WTC11 (cell line): ENCODE measurements at regions not wholly inside any gene's neighbourhood (a gene's known extent, or its start where the extent isn't known, plus 50 kb on each side); places are given as distances from the start of the nearest gene placed in this dataset.

Experiments used
- ATAC-seq: fragments of 200-7000 bp; cut with Tn5 transposase; 2 replicates; pipeline ENCODE4 v1.10.0; 2021; ENCODE audit warnings: mild to moderate bottlenecking, moderate library complexity
- CTCF ChIA-PET: fragments of 300-600 bp; sonication (Branson Sonifier 250); formaldehyde crosslinking; loops from one replicate; lab custom pipeline; 2021; ENCODE audit warnings: antibody characterized with exemption; lab: Charles Lee
- POLR2A ChIA-PET: fragments of 350-600 bp; sonication (Branson Sonifier 250); formaldehyde crosslinking; loops from one replicate; lab custom pipeline; 2021; ENCODE audit warnings: antibody characterized with exemption; lab: Charles Lee
- DNase-seq: peaks from one replicate; pipeline ENCODE4 v3.0.0; 2021; ENCODE audit warnings: low spot score
- H3K27ac Mint-ChIP-seq: 2 replicates; pipeline ENCODE4 v1.8.0; 2021; ENCODE audit warnings: mixed read lengths
- H3K27me3 Mint-ChIP-seq: 2 replicates; pipeline ENCODE4 v1.8.0; 2021; ENCODE audit warnings: low read depth, mild to moderate bottlenecking, moderate library complexity, mixed read lengths
- H3K36me3 Mint-ChIP-seq: 2 replicates; pipeline ENCODE4 v1.8.0; 2021; ENCODE audit warnings: mixed read lengths
- H3K4me1 Mint-ChIP-seq: 2 replicates; pipeline ENCODE4 v1.8.0; 2022; ENCODE audit warnings: mixed read lengths
- H3K4me3 Mint-ChIP-seq: 2 replicates; pipeline ENCODE4 v1.8.0; 2021; ENCODE audit warnings: mild to moderate bottlenecking, moderate library complexity, mixed read lengths
- H3K9me3 Mint-ChIP-seq: 2 replicates; pipeline ENCODE4 v1.8.0; 2021; ENCODE audit warnings: mixed read lengths
- ARID4B ChIP-seq: sonication (generic); formaldehyde crosslinking; IDR thresholded peaks from 2 replicates; pipeline ENCODE4 v1.8.0; 2023; ENCODE audit warnings: missing genetic modification reagents, mild to moderate bottlenecking, borderline replicate concordance
- CBFB ChIP-seq: sonication (generic); formaldehyde crosslinking; IDR thresholded peaks from 2 replicates; pipeline ENCODE4 v1.8.1; 2022; ENCODE audit warnings: mild to moderate bottlenecking, low read depth, missing genetic modification reagents
- CREB1 ChIP-seq: sonication (generic); formaldehyde crosslinking; IDR thresholded peaks from 2 replicates; pipeline ENCODE4 v1.8.0; 2023; ENCODE audit warnings: mild to moderate bottlenecking, missing genetic modification reagents
- ELF4 ChIP-seq: sonication (generic); formaldehyde crosslinking; IDR thresholded peaks from 2 replicates; pipeline ENCODE4 v1.8.1; 2022; ENCODE audit warnings: low read depth, mild to moderate bottlenecking, moderate library complexity, missing genetic modification reagents
- EMX1 ChIP-seq: fragments of 250-450 bp; sonication (Bioruptor Pico); IDR thresholded peaks from 2 replicates; pipeline ENCODE4 v1.8.0; 2021; ENCODE audit warnings: mild to moderate bottlenecking
- HMGA2 ChIP-seq: fragments of 250-450 bp; sonication (Bioruptor Pico); IDR thresholded peaks from 2 replicates; pipeline ENCODE4 v1.4.0; 2021; ENCODE audit warnings: mild to moderate bottlenecking, moderate library complexity
- JAZF1 ChIP-seq: fragments of 250-450 bp; sonication (Bioruptor Pico); IDR thresholded peaks from 2 replicates; pipeline ENCODE4 v1.9.0; 2021; ENCODE audit warnings: moderate library complexity, mild to moderate bottlenecking, inconsistent platforms
- NR3C1 ChIP-seq: sonication (generic); formaldehyde crosslinking; conservative IDR thresholded peaks from 2 replicates; pipeline ENCODE4 v1.8.1; 2023; ENCODE audit warnings: low read depth, mild to moderate bottlenecking, missing genetic modification reagents
- RELA ChIP-seq: sonication (generic); formaldehyde crosslinking; IDR thresholded peaks from 2 replicates; pipeline ENCODE4 v1.8.1; 2022; ENCODE audit warnings: missing genetic modification reagents, mild to moderate bottlenecking, borderline replicate concordance
- ZNF121 ChIP-seq: sonication (generic); formaldehyde crosslinking; IDR thresholded peaks from 2 replicates; pipeline ENCODE4 v1.8.0; 2023; ENCODE audit warnings: missing genetic modification reagents
- ZNF396 ChIP-seq: fragments of 250-450 bp; sonication (Bioruptor Pico); IDR thresholded peaks from 2 replicates; pipeline ENCODE4 v1.8.0; 2021; ENCODE audit warnings: mild to moderate bottlenecking, moderate library complexity, borderline replicate concordance
- TF ChIP-seq, protein P1 (sequence below): fragments of 250-450 bp; sonication (Bioruptor Pico); IDR thresholded peaks from 2 replicates; pipeline ENCODE4 v1.9.0; 2021; ENCODE audit warnings: mild to moderate bottlenecking, borderline replicate concordance
- TF ChIP-seq, protein P2 (sequence below): sonication (generic); formaldehyde crosslinking; IDR thresholded peaks from 2 replicates; pipeline ENCODE4 v1.8.1; 2023; ENCODE audit warnings: mild to moderate bottlenecking, missing genetic modification reagents, borderline replicate concordance

- H3K4me3 Mint-ChIP-seq, result no peak overlapping the region
- no peaks in the 10 kb centered on the region for H3K9me3 Mint-ChIP-seq
- POLR2A ChIA-PET, result no interaction called here
- CTCF ChIA-PET, result no interaction called here
- no peaks in the 10 kb centered on the region for H3K27me3 Mint-ChIP-seq
- no peak for DNase-seq
- no peaks in the 10 kb centered on the region for H3K36me3 Mint-ChIP-seq
- no peak overlapping the region for H3K27ac Mint-ChIP-seq
- no peak for ATAC-seq
- TF ChIP-seq EMX1 (CRISPR knock-in tag) (no peak), HMGA2 (CRISPR knock-in tag) (no peak), ZNF121 (CRISPR knock-in tag) (no peak), ZNF396 (CRISPR knock-in tag) (no peak), ELF4 (CRISPR knock-in tag) (no peak)
- TF ChIP-seq, protein P1, sequence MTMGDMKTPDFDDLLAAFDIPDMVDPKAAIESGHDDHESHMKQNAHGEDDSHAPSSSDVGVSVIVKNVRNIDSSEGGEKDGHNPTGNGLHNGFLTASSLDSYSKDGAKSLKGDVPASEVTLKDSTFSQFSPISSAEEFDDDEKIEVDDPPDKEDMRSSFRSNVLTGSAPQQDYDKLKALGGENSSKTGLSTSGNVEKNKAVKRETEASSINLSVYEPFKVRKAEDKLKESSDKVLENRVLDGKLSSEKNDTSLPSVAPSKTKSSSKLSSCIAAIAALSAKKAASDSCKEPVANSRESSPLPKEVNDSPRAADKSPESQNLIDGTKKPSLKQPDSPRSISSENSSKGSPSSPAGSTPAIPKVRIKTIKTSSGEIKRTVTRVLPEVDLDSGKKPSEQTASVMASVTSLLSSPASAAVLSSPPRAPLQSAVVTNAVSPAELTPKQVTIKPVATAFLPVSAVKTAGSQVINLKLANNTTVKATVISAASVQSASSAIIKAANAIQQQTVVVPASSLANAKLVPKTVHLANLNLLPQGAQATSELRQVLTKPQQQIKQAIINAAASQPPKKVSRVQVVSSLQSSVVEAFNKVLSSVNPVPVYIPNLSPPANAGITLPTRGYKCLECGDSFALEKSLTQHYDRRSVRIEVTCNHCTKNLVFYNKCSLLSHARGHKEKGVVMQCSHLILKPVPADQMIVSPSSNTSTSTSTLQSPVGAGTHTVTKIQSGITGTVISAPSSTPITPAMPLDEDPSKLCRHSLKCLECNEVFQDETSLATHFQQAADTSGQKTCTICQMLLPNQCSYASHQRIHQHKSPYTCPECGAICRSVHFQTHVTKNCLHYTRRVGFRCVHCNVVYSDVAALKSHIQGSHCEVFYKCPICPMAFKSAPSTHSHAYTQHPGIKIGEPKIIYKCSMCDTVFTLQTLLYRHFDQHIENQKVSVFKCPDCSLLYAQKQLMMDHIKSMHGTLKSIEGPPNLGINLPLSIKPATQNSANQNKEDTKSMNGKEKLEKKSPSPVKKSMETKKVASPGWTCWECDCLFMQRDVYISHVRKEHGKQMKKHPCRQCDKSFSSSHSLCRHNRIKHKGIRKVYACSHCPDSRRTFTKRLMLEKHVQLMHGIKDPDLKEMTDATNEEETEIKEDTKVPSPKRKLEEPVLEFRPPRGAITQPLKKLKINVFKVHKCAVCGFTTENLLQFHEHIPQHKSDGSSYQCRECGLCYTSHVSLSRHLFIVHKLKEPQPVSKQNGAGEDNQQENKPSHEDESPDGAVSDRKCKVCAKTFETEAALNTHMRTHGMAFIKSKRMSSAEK (CRISPR knock-in tag), result no peak
- peaks cover 3% of the 10 kb centered on the region for H3K4me1 Mint-ChIP-seq
Observed at GRCh38 chr2:144942516-144943256, 422.8 kb upstream of the ZEB2 start.

- Mint-ChIP-seq H3K4me1 (peaks cover 3% of the 10 kb centered on the region; the same call in 1 of the 2 replicates), H3K36me3 (no peaks in the 10 kb centered on the region)
- DNase-seq (no peak), ATAC-seq (no peak)
- CTCF ChIA-PET, result no interaction called here
- no peak for TF ChIP-seq JAZF1 (CRISPR knock-in tag)
- TF ChIP-seq RELA (CRISPR knock-in tag), result no peak
- TF ChIP-seq, all 79 proteins: peak for 0
- POLR2A ChIA-PET, result no interaction called here
- Mint-ChIP-seq H3K9me3 (no peaks in the 10 kb centered on the region), H3K4me3 (no peak overlapping the region), H3K27ac (no peak overlapping the region), H3K27me3 (no peaks in the 10 kb centered on the region)
Observed at GRCh38 chr2:144941743-144942488, 422.0 kb upstream of the ZEB2 start.

DNA sequence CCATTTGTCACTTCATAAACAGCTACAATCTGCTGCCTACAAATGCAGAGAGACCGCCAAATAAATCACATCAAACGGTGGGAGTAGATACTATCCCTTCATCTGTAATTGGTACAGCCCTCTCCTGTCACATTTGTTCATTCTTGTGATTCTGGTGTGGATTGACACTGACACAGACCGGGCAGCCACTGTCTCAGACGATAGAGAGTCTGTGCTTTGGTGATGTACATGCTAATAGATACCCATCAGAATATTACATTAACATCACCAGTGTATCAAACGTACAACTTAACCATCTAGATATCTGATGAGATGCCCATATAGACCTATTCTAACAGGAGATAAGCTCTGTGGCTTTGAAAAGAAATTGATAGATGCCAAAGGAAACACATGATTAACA lies 419.7 kb upstream of the ZEB2 start:
- no peaks in the 10 kb centered on the region for H3K27me3 Mint-ChIP-seq
- TF ChIP-seq NR3C1, result no peak
- CTCF ChIA-PET, result no interaction called here
- POLR2A ChIA-PET, result no interaction called here
- H3K9me3 Mint-ChIP-seq, result no peaks in the 10 kb centered on the region
- H3K4me1 Mint-ChIP-seq, result peaks cover 3% of the 10 kb centered on the region; the same call in 1 of the 2 replicates
- no peaks in the 10 kb centered on the region for H3K36me3 Mint-ChIP-seq
- H3K4me3 Mint-ChIP-seq, result no peak overlapping the region
- ATAC-seq (no peak), DNase-seq (no peak)
- H3K27ac Mint-ChIP-seq, result no peak overlapping the region

DNA sequence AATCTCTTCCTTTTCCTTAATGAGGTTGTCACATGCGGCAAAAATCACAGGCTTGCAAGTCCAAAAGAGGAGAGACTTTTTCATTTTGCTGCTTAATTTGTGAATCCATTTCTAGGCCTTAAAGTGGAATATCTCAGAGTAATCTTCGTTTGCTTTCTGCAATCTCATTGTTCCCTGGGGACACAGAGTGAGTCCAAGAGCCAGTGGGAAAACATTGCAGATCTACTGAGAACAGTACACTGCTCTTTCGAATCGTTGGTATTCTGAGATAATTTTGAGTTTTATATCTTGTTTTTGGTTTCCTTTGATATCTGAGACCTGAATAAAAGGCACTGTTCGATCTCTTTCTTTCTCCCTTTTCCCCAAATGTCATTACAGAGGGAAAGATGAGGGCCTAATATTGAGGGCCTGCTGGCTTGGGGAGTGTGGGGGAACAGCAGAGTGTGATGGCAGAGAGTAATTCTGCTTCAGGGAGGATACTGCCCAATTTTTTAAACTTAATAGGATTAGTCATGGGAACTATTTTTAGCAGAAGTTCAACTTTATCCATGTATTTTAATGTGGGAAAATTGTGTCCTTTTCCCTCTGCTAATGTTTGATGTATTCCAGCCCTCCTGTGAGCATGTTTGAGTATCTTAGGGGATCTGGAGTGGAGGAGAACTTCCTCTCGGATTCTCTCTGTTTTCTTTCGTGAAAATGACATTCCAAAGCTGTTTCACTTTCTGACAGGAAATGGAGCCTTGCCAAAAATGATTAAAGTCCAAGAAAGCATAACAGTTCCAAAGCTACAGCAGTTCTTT lies 418.2 kb upstream of the ZEB2 start:
- ATAC-seq (no peak), DNase-seq (no peak)
- H3K4me1 Mint-ChIP-seq, result peaks cover 3% of the 10 kb centered on the region; the same call in 1 of the 2 replicates
- no peaks in the 10 kb centered on the region for H3K27me3 Mint-ChIP-seq
- POLR2A ChIA-PET, result no interaction called here
- no peak overlapping the region for H3K4me3 Mint-ChIP-seq
- H3K36me3 Mint-ChIP-seq, result no peaks in the 10 kb centered on the region
- 0 out of 2 replicates have a peak overlapping the region, but pooled peaks have one; percentile 3 for H3K27ac Mint-ChIP-seq
- CTCF ChIA-PET, result interaction anchor here (0.6 kb wide), 1 partner anchor 415 kb away, joined by 3 read pairs; no protein-coding TSS in a partner anchor
- no peaks in the 10 kb centered on the region for H3K9me3 Mint-ChIP-seq
- TF ChIP-seq, protein P2, sequence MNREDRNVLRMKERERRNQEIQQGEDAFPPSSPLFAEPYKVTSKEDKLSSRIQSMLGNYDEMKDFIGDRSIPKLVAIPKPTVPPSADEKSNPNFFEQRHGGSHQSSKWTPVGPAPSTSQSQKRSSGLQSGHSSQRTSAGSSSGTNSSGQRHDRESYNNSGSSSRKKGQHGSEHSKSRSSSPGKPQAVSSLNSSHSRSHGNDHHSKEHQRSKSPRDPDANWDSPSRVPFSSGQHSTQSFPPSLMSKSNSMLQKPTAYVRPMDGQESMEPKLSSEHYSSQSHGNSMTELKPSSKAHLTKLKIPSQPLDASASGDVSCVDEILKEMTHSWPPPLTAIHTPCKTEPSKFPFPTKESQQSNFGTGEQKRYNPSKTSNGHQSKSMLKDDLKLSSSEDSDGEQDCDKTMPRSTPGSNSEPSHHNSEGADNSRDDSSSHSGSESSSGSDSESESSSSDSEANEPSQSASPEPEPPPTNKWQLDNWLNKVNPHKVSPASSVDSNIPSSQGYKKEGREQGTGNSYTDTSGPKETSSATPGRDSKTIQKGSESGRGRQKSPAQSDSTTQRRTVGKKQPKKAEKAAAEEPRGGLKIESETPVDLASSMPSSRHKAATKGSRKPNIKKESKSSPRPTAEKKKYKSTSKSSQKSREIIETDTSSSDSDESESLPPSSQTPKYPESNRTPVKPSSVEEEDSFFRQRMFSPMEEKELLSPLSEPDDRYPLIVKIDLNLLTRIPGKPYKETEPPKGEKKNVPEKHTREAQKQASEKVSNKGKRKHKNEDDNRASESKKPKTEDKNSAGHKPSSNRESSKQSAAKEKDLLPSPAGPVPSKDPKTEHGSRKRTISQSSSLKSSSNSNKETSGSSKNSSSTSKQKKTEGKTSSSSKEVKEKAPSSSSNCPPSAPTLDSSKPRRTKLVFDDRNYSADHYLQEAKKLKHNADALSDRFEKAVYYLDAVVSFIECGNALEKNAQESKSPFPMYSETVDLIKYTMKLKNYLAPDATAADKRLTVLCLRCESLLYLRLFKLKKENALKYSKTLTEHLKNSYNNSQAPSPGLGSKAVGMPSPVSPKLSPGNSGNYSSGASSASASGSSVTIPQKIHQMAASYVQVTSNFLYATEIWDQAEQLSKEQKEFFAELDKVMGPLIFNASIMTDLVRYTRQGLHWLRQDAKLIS (CRISPR knock-in tag), result no peak
- TF ChIP-seq CREB1 (CRISPR knock-in tag), result no peak
- TF ChIP-seq ARID4B, result no peak
- TF ChIP-seq HMGA2 (CRISPR knock-in tag), result no peak
- no peak for TF ChIP-seq CBFB (CRISPR knock-in tag)
